NCI-H748 (cell line): ENCODE measurements at regions not wholly inside any gene's neighbourhood (a gene's known extent, or its start where the extent isn't known, plus 50 kb on each side); places are given as distances from the start of the nearest gene placed in this dataset.
"Not testable (repeated sequence)": the region's sequence is repeated elsewhere in the genome, so short reads cannot be mapped to it uniquely, and the experiment has no call there.

ENCODE experiments used
- DNase-seq: peaks from one replicate; lab custom pipeline; 2025; ENCODE audit not compliant: unreplicated experiment; lab: John Stamatoyannopoulos, UW

DNA sequence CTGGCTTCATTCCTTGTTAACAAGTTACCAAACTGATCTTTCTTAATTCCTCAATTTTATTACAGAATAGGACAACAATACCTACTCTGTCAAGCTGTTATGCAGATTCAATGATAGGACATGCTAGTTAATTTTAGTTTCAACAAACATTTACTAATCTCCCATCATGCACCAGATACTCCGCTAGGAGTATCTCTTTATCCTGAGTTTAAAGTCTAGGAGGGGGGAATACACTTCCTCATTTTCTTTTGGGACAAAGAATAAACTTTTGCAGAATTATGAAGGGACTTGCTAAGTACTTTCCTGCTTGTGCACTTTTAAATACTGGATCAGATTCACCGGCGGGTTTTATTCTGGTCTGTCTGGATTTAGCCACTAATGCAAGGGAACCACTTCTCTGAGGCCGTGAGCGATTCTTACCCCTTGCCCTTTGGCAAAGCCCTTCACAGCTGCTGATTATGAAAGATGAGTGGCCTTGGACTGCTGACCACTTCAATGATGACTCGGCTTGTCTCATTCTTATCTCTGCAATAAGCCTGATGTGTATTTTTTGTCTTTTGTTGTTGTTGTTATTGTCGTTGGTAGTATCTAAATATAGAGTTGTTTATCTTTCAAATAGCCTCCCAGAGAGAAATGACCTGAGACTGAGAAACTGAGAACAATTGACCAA is 73.9 kb downstream of the RMI1 start:
- DNase-seq: no peak

DNA sequence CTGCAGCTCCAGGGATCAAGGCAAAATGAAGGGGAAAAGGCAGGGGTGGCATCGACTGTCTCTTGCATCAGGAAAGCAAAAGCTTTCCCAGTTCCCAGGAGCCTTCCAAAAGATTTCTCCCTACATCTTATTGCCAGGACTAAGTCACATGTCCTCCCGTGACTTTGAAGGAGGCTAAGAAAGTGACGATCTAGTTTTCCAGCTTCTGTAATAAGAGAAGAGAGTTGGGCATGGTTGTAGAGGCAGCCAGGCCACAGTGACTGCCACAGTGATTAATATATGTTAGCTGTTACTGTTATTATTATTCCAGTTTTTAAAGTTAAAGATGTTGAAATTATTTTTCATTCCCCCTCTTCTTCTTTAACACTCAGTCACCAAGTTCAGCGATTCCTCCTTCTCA is 77.1 kb downstream of the RMI1 start:
- DNase-seq: no peak

DNA sequence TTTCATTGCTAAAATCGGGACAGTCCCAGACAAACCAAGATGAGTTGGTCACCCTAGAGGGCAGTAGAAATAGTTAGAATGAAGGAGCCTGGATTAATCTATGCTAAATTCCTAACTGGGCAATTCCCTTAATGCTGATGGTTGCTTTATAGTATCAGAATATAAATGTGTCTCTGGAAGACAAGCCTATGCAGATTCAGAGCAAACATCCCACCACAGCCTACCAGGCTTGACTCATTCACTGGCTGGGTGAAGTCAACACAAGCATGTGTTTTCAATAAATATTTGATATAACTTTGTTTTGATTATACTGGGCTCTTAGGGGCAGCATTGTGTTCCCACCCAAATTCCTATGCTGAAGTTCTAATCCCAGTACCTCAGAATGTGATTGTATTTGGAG is 79.3 kb downstream of the RMI1 start:
- no peak for DNase-seq

DNA sequence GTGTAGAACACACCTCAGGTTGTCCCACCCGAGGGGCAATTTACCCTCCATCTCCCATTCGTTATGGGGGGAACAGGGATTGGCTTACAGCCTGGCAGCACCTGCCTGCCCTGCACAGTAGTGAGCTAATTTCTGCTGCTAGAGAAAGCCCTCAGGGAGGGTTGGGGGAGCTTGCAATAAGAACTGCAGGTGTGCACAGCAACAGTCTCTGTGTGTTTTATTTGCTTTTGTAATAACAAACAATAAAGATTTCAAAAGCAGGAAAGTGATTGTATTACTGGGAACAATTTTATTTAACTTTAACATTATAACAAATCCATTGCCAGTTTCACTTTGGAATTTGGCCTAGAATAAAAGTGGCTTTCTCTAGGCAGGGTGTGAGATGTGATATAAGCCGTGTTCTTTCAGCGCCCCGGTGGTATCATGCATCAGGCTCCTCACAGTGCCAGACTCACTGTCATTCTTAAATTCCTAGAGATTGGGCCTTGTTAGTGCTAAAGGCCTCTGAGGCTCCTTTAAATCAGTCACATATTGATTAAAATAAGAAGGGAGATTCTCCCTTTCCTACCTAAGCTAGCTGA is 81.1 kb downstream of the RMI1 start:
- peak; percentile 81 for DNase-seq

DNA sequence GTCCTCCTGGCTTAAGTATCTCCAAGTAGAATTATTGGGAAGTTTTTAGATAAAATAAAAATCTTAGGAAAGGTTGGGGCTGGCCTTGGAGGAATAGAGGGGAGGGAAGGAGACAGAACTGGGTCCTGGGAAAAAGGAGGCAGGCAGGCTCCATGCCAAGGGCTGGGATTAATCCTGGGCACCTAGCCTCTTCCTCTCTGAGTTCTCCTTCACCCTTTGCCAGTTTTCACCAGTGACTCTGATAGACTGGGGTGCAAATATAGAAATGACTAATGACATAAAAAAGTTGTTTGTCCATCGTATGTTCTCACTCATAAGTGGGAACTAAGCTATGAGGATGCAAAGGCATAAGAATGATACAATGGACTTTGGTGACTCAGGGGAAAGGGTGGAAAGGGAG is 81.9 kb downstream of the RMI1 start:
- DNase-seq: no peak

DNA sequence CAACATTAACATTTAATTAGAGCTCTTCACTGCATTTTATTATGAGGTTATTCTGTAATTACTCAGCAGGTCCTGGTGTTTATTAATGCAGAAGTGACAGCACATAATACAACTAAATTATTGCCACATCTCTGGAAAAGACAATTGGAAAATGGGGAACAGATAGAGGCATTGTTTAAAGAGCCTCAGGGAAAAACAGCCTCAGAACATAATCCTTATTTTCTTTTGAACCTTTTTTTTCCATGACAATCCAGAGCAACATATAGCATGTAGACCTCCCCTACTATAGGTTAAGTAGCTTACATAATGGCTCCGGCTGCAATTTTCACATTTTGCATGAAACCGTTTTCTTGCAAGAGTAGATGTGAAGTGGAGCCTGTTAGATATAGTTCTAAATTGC is 87.2 kb downstream of the RMI1 start:
- peak; percentile 17 for DNase-seq

DNA sequence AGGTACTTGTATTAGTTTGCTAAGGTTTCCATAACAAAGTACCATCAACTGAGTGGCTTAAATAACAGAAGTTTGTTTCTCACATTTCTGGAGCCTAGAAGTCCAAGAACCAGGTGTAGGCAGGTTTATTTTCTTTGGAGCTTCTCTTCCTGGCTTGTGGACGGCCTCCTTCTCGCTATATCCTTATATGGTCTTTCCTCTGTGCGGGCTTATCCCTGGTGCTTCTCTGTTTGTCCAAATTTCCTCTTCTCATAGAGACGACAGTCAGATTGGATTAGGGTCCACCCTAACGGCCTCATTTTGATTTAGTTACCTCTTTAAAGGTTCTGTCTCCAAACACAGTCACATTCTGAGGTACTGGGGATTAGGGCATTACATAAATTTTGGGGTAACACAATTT is 88.3 kb downstream of the RMI1 start:
- no peak for DNase-seq

DNA sequence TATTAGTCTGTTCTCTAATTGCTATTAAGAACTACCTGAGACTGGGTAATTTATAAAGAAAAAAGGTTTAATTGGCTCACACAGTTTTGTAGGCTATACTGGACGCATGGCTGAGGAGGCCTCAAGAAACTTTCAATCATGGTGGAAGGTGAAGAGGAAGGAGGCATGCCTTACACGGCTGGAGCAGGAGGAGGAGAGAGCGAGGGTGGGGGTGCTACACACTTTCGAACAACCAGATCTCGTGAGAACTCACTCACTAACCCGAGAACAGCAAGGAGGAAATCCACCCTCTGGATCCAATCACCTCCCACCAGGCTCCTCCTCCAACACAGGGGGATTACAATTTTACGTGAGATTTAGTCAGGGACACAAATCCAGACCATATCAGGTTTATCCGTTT is 90.0 kb downstream of the RMI1 start:
- no peak for DNase-seq

DNA sequence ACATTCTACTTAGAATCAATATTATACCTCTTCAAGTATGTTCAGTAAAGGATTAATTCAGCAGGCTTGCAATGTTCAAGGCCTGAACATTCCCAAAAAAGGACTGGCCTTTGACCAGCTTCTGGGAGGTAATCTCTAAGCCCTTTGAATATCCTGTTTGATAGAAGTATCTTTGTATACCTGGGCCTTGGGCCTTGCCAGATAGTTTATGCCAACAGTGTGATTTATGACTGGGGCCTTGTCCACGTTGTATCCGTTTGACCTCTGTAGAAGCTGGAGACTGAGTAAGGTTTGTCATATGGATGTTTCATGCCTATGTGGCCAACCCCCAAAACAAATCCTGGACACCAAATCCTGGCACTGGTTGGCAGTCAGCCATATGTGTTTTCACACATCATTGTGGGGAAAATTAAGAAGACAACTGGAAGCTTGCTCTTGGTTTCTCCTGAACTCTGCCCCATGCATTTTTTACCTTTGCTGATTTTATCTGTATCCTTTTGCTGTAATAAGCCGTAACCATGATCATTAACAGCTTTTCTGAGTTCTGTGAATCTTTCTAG is 92.1 kb downstream of the RMI1 start:
- no peak for DNase-seq

DNA sequence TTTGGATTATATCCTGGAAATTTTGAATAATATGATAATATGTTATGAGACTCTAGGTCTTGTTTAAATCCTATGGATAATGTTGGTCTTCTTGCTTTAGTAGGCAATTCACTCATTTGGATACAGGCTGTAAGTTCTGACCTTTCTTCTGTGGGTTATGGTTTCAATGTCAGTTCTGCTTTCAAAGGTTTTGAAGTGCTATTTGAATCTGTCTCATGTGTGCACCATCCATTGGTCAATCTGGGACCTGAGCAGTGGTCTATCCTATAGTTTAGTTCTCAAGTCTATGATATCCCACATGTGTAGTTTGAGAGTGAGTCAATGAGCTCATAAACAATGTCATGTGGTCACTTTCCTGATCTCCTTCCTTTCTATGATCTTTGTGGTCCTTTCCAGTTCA is 94.4 kb downstream of the RMI1 start:
- DNase-seq: no peak

DNA sequence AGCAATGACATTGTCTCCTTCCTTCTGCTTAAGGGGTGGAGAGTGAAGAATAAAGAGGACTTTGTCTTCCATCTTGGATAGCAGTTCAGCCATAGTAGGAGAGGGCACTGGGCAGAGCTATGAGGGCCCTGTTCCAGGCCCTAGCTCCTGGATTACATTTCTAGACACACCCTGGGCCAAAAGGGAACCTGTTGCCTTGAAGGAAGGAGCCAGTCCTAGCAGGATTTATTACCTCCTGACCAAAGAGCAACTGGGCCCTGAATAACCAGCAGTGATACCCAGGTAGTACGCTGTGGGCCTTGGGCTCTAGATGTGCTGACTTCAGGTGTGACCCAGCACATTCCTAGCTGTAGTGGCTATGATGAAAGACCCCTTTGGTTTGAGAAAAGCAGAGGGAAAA is 95.8 kb downstream of the RMI1 start:
- no peak for DNase-seq

DNA sequence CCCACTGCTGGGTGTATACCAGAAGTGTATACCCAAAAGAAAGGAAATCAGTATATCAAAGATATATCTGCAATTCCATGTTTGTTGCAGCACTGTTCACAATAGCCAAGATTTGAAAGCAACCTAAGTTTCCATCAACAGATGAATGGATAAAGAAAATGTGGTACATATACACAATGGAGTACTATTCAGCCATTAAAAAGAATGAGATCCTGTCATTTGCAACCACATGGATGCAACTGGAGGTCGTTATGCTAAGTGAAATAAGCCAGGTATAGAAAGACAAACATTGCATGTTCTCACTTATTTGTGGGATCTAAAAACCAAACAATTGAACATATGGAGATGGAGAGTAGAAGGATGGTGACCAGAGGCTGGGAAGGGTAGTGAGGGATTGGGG is 97.2 kb downstream of the RMI1 start:
- DNase-seq: not testable (repeated sequence)

DNA sequence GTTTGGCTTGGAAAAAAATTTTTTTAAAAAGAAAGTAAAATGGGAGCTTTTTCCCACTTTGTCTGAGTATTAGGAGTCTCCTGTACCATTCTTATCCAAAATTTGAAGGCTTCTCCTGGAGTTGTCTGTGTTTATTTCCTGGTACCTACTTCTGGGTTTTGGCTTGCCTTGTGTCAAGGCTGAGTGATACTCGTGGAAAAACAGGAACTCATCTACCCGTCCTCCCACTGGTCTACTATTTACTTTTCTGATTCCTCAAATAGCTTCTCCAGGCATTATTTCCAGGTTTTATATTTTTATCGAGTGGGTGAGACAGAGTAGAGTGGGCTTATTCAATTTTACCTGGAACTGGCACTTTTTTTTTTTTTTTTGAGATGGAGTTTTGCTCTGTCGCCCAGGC is 99.4 kb downstream of the RMI1 start:
- DNase-seq: no peak

DNA sequence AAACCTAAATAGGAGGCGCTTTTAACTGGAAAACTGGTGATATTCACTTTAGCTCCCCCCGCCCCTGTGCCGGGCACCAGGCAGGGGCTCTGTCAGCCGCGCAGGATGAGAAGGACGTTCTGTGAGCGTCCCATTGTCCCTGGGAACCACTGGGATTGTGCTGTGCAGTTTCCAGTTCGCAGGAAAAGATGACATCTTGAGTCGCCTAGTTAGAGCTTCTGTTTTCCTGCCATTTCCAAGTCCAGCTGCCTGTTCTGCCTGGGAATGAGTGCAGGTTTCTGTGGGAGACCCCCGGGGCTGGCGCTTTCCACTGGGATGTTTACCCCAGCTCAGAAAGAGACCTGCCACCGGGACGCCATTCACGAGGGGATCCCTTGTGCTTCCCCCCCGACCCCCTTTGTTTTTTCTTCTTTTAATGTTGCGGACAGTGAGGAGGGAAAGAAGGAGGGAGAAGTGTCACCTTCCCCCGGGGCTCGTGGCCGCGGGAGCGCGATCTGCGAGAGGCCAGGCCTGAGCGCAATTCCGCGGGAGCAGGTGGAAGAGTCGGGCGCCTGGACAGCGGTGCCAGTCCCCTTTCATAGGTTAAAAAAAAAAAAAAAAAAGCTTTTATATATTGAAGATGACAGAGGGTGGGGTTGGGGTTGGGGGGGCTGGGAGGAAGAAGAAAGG is 121.5 kb downstream of the RMI1 start:
- DNase-seq: no peak

DNA sequence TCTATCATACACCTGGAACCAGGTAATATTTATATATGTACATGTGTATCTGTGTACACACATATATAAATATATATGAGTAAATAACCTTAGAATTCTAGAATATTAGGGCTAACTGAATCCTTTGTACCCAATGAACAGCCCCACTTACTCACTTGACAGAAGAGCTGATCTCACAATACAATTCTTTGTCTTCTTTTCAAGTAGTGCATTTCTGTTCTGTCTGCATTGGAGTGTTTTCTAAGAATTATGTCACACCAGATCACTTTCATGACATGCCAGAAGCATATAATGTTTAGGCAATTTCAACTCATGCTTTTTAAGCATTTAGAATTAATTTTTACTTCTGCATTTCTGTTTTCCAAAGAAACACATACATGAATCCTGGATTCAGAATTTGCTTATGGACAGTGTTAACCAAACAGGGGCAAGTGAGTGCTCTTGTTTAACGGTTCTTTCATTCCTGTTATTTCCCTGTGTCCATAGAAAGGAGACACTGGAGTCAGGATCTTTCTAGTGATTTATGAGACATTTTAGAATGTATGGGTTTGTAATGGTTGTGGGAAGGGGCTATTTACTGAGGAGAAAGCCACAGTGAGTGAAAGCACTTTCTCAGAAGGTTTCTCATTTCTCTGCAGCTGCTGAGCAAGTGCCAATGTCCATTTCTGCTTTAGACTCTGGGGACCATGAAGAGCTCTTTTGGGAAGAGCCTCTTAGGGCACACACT is 123.2 kb downstream of the RMI1 start:
- DNase-seq: no peak

DNA sequence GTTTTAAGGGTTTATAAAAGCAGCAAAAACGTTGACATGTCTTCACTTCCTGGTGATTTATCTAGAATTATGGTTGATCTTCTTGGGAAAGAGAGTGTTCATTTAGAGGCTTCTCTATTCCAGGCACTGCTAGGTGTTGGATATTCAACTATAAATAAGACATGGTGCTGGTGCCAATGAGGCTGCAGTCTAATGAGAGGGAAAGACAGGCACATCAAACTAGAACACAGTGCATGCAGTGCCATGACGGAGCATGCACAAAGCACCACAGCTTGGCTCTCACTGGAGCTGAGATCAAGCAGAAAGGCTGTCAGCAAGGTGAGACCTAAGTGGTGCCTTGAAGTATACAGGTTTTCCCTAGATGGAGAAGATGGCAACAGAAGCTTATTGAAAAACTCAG is 126.5 kb downstream of the RMI1 start:
- DNase-seq: no peak

DNA sequence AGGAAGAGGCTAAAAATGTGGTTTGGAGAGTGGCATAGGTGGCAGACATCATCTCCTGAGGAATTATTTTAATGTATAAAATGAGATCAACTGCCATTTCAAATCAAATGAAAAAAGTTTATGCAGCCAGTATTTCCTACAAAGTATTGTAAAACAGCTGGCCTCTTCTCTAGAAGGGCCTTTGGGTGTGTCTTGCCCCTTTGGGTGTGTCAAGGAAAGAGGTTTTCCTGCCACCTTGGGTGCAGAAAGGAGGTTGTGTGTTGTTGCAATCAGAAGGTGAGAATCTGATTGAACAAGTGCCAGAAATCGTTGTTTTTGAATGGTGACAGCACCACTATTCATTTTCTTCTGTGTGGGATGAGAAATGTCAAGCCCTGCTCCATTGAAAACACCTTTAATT is 127.4 kb downstream of the RMI1 start:
- DNase-seq: no peak

DNA sequence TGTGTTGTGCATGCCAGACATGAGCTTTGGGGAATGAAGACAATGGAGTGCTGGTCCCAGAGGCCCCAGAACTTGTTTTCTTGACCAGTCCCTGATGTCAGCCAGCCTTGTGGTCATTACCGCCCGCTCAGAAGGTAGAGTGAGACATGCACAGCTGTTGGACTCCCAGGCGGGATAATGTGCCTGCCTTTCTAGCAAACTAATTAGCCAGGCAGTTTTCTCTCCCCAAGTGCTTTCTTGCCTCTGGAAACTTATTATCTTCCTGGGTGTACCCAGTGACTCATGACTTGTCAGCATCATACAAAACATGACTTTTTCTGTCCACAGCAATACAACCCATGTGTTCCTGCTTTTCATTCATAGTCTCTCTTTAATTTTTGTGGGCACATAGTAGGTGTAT is 131.1 kb downstream of the RMI1 start:
- peak; percentile 8 for DNase-seq

DNA sequence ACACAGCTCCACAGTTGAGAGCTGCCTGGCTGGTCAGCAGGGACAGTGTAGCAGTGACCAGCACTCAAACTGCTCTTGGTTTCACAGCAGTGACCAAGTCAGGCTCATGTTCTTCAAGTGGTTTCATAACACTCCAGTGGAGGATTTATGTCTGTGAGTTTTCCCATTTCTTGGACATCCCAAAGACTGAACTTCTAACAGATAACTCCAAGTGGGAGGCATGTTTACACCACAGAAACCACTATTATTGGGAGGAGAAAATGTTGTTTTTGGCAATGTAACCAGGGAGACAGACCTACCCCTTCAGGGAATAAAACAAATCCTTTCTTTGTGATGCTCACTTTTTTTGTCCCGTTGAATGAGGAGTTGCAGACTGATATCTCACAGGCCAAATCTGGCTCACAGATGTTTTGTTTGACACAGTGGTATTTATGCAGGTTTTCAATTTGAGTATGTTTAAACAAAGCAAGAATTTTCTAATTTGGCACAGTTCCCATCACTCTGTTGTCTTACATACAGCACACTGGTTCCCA is 141.5 kb downstream of the RMI1 start:
- DNase-seq: peak; percentile 84

DNA sequence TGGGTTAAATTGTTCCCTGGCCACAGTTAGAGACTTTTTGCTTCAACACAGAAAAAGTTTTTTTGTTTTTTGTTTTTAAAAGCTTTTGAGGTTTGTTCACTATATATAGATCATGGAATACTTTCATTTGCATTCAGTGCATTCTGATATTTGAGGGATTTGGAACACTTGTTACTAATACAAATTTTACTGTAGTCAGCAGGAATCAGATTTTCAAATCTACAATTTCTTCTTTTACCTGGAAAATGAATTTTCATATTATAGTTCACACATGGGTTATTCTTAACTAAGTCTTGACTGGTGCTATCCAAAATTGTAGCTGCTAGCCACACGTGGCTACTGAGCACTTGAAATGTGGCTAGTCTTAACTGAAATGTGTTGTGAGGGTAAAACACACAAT is 142.0 kb downstream of the RMI1 start:
- DNase-seq: no peak

DNA sequence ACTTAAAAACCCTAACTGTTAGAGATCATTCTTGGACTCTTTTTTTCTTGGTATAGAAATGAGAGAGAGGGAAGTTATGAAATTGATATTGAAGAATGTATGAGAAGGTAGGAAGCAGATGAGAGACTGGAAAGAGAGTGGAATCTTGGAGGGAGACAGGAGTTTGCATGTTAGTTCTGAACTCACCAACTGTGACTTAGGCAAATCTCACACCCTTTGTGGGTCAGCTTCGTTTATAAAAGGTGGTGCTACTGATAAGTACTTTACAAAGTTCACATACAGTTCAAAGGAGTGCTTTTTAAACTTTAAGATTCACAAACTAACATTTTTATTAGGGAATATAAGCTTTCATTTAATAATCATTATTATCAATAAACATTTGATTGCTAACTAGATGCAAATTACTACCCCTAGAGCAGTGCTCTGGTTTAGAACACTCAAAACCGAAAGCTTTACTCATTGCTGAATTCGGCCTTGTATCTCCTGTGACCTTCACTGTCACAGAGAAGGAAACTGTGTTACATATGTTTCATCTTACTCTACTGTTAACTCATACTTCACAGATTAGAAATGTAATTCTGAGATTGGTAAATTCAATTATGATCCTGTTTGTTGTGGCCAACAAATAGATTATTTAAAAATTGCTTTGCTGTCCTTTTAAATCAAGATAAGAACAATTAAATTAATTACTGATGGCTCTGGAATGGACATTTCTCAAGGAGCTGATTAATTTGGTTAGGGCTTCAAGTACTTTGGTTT is 143.2 kb downstream of the RMI1 start:
- no peak for DNase-seq
